ENCODE measurements at regions not wholly inside any gene's neighbourhood (a gene's known extent, or its start where the extent isn't known, plus 50 kb on each side); places are given as distances from the start of the nearest gene placed in this dataset.

DNA sequence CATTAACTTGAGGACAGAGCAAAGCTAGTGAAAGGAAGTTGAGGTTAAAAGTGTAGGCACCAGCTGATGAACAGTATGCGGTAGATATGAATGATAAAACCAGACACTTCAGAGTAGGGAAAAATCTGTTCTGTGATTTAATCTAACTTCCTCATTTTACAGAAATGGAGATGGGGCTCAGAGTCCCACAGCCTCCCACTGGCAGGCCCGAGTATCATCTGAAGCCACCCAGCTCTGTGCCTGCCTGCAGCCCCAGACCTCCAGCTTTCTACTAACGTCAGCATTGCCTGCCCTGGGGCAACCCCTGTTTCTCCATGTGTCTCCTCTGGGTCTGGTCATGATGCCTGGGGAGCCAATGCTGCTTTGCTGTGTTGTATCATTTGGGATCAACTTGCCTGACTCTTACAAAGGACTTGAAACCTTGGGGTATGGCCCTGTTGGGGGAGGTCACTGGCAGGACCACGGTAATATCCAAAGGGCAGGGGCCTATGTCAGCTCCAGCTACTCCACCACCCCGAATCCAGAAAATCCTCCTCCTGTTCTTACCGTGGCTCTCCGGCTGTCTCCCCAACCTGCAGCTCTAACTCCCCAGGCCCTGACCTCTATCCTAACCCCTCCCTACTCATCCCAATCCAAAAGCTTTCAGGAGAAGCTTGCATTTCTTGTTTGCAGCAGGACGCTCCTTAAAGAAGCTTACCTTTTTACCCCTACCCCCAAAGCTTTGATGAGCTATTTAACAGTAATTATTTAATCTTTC is 56.2 kb upstream of the NPY start:
- ChIA-PET CTCF (interaction anchor here (0.6 kb wide), 1 partner anchor 261 kb away, joined by 11 read pairs; no protein-coding TSS in a partner anchor), POLR2A (ENCODE audit: low non-redundant PET) (no interaction called here)
- no peak overlapping the region for H3K27ac ChIP-seq
- no peak for DNase-seq (ENCODE audit: low spot score)
- TF ChIP-seq, protein P1, sequence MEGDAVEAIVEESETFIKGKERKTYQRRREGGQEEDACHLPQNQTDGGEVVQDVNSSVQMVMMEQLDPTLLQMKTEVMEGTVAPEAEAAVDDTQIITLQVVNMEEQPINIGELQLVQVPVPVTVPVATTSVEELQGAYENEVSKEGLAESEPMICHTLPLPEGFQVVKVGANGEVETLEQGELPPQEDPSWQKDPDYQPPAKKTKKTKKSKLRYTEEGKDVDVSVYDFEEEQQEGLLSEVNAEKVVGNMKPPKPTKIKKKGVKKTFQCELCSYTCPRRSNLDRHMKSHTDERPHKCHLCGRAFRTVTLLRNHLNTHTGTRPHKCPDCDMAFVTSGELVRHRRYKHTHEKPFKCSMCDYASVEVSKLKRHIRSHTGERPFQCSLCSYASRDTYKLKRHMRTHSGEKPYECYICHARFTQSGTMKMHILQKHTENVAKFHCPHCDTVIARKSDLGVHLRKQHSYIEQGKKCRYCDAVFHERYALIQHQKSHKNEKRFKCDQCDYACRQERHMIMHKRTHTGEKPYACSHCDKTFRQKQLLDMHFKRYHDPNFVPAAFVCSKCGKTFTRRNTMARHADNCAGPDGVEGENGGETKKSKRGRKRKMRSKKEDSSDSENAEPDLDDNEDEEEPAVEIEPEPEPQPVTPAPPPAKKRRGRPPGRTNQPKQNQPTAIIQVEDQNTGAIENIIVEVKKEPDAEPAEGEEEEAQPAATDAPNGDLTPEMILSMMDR (conservative IDR thresholded peaks at IDR 0.05; ENCODE audit: low read depth), result no peak

DNA sequence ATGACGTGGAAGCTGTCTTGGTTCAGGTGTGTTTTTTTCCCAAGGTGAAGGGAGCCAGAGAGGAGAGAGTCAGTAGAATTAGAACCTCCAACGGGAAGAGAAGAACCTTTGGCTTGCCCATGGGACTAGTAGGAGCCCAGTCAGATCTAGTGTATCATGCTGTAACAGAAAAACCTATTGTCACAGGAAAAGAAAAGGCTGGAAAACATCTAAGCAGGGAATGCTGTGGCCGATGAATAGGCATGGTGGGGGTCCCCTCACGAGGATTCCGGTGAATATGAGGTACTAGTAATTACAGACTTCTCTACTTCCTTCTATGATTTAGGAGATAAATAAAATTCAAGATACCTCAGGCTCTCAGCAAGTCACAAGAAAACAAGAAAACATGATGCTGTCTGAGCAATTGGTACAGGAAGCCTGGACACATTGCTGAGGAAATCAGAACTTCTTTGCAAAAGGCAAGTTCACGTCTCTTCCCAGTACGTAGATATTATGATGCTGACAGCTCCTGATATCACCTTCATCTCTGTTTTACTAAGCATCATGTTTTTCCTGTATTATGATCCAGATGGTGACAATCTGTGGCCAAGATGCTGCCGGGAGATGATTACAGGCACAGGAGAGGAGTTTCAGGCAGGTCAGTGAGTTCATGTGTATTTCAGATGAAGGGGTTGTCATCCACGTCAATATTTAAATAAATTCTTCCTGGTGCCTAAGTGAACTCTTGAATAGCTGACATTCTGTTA is 54.3 kb upstream of the NPY start:
- TF ChIP-seq, protein P1 (conservative IDR thresholded peaks at IDR 0.05; ENCODE audit: low read depth), result no peak
- no peak for DNase-seq (ENCODE audit: low spot score)
- CTCF ChIA-PET, result no interaction called here
- no peak overlapping the region for H3K27ac ChIP-seq
- POLR2A ChIA-PET (ENCODE audit: low non-redundant PET), result no interaction called here

- H3K27ac ChIP-seq, result no peak overlapping the region
- DNase-seq (ENCODE audit: low spot score), result no peak
- ChIA-PET POLR2A (ENCODE audit: low non-redundant PET) (no interaction called here), CTCF (interaction anchor here (0.6 to 0.7 kb wide), 2 partner anchors 149 to 368 kb away, joined by 3 read pairs; no protein-coding TSS in a partner anchor)
- TF ChIP-seq, protein P1 (conservative IDR thresholded peaks at IDR 0.05; ENCODE audit: low read depth), result no peak
Observed at GRCh38 chr7:24231493-24231892, 52.5 kb upstream of the NPY start.

DNA sequence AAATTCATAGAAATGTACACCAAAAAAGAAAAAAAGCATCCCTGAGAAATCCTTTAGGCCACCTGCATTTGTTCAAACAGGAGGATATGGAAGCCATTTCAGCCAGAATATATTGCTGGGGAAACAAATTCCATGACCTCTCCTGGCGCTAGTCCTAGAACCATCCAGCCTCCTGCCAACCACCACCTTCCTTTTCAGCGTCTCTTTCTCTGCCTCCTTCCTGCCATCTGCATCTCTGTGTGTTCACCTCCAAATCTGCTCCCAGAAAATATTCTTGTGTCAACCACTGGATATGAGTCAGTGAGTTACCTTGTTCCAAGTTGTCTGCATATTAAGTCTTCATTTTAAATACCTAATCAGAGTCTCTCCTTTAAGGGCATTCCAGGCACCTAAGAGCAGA is 50.6 kb upstream of the NPY start:
- ChIA-PET POLR2A (ENCODE audit: low non-redundant PET) (no interaction called here), CTCF (no interaction called here)
- no peak for DNase-seq (ENCODE audit: low spot score)
- TF ChIP-seq, protein P1 (conservative IDR thresholded peaks at IDR 0.05; ENCODE audit: low read depth), result no peak
- no peak overlapping the region for H3K27ac ChIP-seq
